ENCODE measurements at regions not wholly inside any gene's neighbourhood (a gene's known extent, or its start where the extent isn't known, plus 50 kb on each side); places are given as distances from the start of the nearest gene placed in this dataset.

- Histone ChIP-seq H3K27me3 (no peaks in the 10 kb centered on the region), H3K4me1 (no peaks in the 10 kb centered on the region), H3K9me3 (no peaks in the 10 kb centered on the region), H3K4me3 (no peak overlapping the region), H3K36me3 (no peaks in the 10 kb centered on the region), H3K27ac (no peak overlapping the region)
- 55 to 60% methylated on average over 3 of the region's 3 CpGs for WGBS, 2 donors
- DNase-seq (no peak), ATAC-seq (ENCODE audit: low FRiP score in 2 of 2) (peak in 1 of 2 donors; percentile 50)
- no peak for TF ChIP-seq EP300 (IDR thresholded peaks at IDR 0.05)
- no peak for TF ChIP-seq POLR2A (IDR thresholded peaks at IDR 0.05)
- TF ChIP-seq, protein P1, sequence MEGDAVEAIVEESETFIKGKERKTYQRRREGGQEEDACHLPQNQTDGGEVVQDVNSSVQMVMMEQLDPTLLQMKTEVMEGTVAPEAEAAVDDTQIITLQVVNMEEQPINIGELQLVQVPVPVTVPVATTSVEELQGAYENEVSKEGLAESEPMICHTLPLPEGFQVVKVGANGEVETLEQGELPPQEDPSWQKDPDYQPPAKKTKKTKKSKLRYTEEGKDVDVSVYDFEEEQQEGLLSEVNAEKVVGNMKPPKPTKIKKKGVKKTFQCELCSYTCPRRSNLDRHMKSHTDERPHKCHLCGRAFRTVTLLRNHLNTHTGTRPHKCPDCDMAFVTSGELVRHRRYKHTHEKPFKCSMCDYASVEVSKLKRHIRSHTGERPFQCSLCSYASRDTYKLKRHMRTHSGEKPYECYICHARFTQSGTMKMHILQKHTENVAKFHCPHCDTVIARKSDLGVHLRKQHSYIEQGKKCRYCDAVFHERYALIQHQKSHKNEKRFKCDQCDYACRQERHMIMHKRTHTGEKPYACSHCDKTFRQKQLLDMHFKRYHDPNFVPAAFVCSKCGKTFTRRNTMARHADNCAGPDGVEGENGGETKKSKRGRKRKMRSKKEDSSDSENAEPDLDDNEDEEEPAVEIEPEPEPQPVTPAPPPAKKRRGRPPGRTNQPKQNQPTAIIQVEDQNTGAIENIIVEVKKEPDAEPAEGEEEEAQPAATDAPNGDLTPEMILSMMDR (IDR thresholded peaks at IDR 0.05), result no peak
- no peak for TF ChIP-seq POLR2AphosphoS5 (IDR thresholded peaks at IDR 0.05)
Measured at GRCh38 chr20:24098886-24099285, 110.3 kb upstream of the GGTLC1 start.

DNA sequence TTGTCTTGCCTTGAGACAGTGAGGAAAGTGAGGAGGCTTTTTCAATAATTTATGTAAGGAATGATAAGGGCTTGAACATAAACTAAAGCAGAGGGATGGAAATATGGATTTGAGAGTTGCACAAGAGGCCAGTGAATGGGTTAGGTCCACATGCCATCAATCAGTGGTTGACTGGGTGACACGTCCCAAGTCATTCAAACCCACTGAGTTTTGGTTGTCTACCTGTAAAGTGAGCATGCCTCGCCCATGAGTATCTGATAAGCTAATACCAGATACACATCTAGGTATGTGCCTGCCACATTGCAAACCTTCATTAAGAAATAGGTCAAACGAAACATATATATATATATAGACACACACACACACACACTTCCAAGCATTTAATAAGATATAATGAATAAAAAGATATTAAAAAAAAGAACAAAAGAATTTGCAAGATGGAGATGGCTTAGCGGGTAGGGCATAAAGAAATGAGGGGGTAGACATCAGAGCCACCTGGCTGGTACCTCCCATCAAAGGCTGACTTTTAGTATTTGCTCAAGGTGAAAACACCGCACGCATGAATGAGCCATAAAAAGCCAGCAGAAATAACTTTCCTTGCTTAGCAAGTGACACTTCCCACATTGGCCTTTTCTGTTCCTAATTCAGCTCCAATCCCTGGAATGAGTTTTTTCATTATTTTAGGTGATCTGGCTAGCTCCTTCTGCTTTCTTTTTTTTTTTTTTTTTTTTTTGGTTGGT lies 109.1 kb upstream of the GGTLC1 start:
- H3K27me3 ChIP-seq, result no peaks in the 10 kb centered on the region
- no peaks in the 10 kb centered on the region for H3K36me3 ChIP-seq
- DNase-seq (no peak), ATAC-seq (ENCODE audit: low FRiP score in 2 of 2) (no peak)
- WGBS, 2 donors, result 77 to 86% methylated on average over 6 of the region's 6 CpGs
- no peaks in the 10 kb centered on the region for H3K4me1 ChIP-seq
- H3K4me3 ChIP-seq, result no peak overlapping the region
- TF ChIP-seq POLR2A (IDR thresholded peaks at IDR 0.05) (no peak), POLR2AphosphoS5 (IDR thresholded peaks at IDR 0.05) (no peak), EP300 (IDR thresholded peaks at IDR 0.05) (no peak)
- TF ChIP-seq, protein P1 (IDR thresholded peaks at IDR 0.05), result no peak
- no peaks in the 10 kb centered on the region for H3K9me3 ChIP-seq
- H3K27ac ChIP-seq, result no peak overlapping the region

GRCh38 chr20:24096864-24097450 lies 108.4 kb upstream of the GGTLC1 start:
- TF ChIP-seq POLR2AphosphoS5 (IDR thresholded peaks at IDR 0.05), result no peak
- TF ChIP-seq EP300 (IDR thresholded peaks at IDR 0.05), result no peak
- no peak for TF ChIP-seq POLR2A (IDR thresholded peaks at IDR 0.05)
- TF ChIP-seq, protein P1 (IDR thresholded peaks at IDR 0.05), result no peak
- no peak for ATAC-seq (ENCODE audit: low FRiP score in 2 of 2)
- Histone ChIP-seq H3K27ac (no peak overlapping the region), H3K36me3 (no peaks in the 10 kb centered on the region), H3K4me3 (no peak overlapping the region), H3K27me3 (no peaks in the 10 kb centered on the region), H3K4me1 (no peaks in the 10 kb centered on the region), H3K9me3 (no peaks in the 10 kb centered on the region)
- 48 to 70% methylated on average over 13 of the region's 13 CpGs for WGBS, 2 donors
- no peak for DNase-seq

GRCh38 chr20:24096264-24096663 lies 107.7 kb upstream of the GGTLC1 start:
- H3K36me3 ChIP-seq, result no peaks in the 10 kb centered on the region
- 78 to 85% methylated on average over 5 of the region's 5 CpGs for WGBS, 2 donors
- DNase-seq (no peak), ATAC-seq (ENCODE audit: low FRiP score in 2 of 2) (no peak)
- no peak overlapping the region for H3K27ac ChIP-seq
- no peaks in the 10 kb centered on the region for H3K9me3 ChIP-seq
- TF ChIP-seq, protein P1 (IDR thresholded peaks at IDR 0.05), result no peak
- TF ChIP-seq POLR2A (IDR thresholded peaks at IDR 0.05) (no peak), POLR2AphosphoS5 (IDR thresholded peaks at IDR 0.05) (no peak), EP300 (IDR thresholded peaks at IDR 0.05) (no peak)
- no peaks in the 10 kb centered on the region for H3K27me3 ChIP-seq
- no peaks in the 10 kb centered on the region for H3K4me1 ChIP-seq
- H3K4me3 ChIP-seq, result no peak overlapping the region

- WGBS, 2 donors, result 80 to 85% methylated on average over 7 of the region's 7 CpGs
- H3K36me3 ChIP-seq, result no peaks in the 10 kb centered on the region
- DNase-seq (no peak), ATAC-seq (ENCODE audit: low FRiP score in 2 of 2) (no peak)
- TF ChIP-seq POLR2AphosphoS5 (IDR thresholded peaks at IDR 0.05) (no peak), EP300 (IDR thresholded peaks at IDR 0.05) (no peak), POLR2A (IDR thresholded peaks at IDR 0.05) (no peak)
- TF ChIP-seq, protein P1 (IDR thresholded peaks at IDR 0.05), result no peak
- H3K27ac ChIP-seq, result no peak overlapping the region
- no peak overlapping the region for H3K4me3 ChIP-seq
- H3K27me3 ChIP-seq, result no peaks in the 10 kb centered on the region
- no peaks in the 10 kb centered on the region for H3K4me1 ChIP-seq
- H3K9me3 ChIP-seq, result no peaks in the 10 kb centered on the region
Measured at GRCh38 chr20:24095756-24096155, 107.2 kb upstream of the GGTLC1 start.

Data from upper lobe of left lung (tissue), 6 donors.